HG03439 (cell line): ENCODE measurements at regions not wholly inside any gene's neighbourhood (a gene's known extent, or its start where the extent isn't known, plus 50 kb on each side); places are given as distances from the start of the nearest gene placed in this dataset.
"Not testable (repeated sequence)": the region's sequence is repeated elsewhere in the genome, so short reads cannot be mapped to it uniquely, and the experiment has no call there.

Experiments
- ATAC-seq: cut with Tn5 transposase; IDR thresholded peaks from one replicate; pipeline ENCODE4 v1.9.1; 2021; ENCODE audit warnings: mild to moderate bottlenecking, moderate library complexity; ENCODE audit not compliant: unreplicated experiment

DNA sequence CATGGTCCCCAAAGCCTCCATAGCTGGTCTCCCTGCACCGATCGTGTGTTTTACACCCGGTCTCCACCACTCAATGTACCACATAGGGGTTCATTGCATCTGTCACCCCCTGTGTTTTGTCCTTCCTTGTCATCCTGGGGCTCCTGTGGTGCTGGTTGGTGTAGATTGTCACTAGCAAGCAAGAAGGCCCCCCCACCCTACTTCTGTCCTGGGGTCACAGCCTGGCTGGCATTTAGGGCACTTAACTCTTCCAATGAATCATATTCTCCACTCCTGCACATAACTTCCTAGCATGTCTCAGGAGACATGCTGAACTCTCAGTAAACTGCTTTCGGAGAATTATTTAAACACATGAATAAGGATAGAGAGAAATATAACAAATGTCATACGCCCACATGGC, 161.4 kb downstream of the BCL2L11 start:
- not testable (repeated sequence) for ATAC-seq

DNA sequence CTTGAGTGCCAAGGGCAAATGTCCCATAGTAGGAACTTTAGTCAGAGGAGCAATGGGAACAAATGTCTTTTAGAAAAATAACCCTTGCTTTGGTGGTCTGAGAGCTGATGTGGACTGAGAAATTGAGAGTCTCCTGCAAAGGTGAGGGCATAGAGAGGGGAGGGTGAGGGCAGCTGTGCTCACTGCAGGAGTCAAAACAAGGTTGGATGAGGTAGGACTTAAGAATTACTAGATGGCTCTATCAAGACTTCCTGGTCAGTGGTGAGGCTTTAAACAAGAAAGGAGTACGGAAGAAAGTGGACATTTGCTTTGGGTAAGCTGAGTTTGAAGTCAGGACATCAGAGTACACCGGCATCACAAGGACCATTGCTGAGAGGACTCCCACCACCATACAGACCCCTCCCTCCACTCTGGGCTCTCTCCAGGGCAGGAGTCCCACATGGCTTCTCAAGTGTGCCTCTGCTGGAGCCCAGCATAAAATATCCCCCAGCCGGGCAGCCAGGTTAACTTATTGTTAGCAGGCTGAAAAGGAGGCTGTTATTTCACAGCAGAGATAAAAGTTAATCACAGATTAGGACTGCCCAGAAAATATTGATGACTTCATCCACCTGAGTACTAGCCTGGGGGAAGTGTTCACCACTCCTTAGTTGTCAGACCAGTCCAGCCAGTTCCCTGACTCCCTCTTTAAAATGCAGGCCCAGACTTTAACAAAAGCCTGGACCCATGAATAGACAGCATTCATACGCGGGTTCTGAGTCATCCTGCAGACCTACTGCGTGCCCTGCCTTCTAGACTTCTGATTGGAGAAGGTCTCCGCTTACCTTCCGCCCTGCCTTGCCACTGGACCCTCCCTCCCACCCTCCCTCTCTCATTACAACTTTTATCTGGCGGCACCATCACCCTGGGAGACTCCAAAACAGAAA, 167.2 kb downstream of the BCL2L11 start:
- ATAC-seq: not testable (repeated sequence)

DNA sequence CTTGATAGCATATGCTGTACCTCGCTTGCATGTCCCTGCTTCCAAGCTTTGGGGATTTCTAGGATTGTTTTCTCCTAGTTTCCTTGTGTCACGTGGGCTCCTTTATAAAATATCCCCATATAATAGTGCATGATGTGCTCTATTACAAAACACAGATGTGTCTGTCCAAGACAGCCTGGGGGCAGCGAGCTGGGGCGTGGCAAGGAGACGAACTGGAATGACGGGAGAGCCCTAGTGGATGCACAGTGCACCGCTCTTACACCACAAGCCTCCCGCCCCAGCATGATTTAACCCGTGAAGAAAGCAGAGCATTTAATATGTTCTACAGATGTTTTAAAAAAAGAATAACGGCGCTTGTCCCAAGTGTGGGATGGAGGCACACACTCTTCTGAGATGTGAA, 169.7 kb downstream of the BCL2L11 start:
- ATAC-seq: not testable (repeated sequence)

DNA sequence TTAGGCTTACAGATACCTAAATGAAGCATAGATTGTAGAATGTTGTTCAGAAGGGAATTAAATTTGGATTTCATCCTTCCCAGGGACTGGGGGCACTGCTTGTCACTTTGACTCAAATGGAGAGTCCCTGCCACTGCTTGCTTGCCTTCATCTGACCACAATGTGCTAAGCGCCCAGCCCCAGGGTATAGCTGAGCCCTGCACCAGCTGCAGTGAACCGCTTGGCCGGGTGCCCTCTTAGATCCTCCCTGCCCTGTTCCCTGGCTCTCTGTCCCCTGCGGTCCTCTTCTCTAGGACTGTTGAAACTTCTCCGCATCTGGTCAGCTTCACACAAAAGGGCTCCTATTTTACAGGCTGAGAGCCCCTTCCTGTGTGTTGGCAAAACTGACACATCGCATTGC, 170.9 kb downstream of the BCL2L11 start:
- not testable (repeated sequence) for ATAC-seq

DNA sequence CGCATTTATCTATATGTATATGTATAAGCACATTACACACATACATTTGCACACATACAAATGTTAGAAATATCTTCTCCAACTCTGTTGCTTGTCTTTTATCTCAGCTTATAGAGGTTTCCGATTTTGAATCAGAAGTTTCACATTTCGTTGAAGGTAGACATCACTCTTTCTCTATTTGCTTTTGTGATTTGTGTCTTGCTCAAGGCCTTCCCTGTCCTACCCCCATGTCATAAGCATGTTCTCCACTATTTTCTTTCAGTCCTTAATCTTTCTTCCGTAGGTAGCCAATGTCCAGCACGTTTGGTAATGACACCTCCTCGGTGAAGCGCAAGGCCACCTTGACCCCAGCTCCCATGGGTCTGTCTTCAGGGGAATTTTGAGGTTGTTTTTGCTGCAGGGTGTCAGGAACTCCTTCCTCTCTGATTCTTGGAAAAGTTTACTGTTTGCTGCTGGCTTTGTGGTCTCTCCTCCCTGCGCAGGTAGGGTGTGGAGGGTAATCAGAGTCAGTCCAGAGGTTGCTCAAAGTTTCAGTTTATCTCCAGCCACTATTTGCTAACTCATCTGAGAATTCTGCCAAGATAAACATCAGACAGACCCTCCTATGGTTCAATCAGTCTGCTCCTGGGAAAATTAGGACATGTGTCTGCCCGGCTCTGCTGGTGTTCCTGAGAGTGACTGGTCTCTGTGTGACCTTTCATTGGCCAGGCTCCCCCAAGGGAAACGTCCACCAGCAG, 171.7 kb downstream of the BCL2L11 start:
- not testable (repeated sequence) for ATAC-seq

DNA sequence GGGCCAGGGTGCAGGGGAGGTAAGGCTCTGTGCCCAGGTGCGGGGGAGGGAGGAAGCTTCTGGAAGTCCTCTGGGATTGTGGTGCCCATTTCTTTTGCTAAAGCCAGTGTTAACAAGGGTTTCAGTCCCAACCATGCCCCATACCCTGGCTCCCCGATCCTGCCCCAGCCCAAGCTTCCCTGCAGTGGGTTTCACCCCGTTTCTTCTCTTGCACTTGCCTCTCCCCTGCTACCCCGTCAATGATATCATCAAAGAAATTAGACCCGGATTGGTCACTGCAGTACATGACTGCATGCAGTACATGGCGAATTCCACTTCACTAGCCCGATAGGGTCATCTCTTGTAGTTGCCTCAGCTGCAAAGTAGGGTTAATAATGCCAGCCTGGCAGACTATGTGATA, 174.0 kb downstream of the BCL2L11 start:
- ATAC-seq: not testable (repeated sequence)

DNA sequence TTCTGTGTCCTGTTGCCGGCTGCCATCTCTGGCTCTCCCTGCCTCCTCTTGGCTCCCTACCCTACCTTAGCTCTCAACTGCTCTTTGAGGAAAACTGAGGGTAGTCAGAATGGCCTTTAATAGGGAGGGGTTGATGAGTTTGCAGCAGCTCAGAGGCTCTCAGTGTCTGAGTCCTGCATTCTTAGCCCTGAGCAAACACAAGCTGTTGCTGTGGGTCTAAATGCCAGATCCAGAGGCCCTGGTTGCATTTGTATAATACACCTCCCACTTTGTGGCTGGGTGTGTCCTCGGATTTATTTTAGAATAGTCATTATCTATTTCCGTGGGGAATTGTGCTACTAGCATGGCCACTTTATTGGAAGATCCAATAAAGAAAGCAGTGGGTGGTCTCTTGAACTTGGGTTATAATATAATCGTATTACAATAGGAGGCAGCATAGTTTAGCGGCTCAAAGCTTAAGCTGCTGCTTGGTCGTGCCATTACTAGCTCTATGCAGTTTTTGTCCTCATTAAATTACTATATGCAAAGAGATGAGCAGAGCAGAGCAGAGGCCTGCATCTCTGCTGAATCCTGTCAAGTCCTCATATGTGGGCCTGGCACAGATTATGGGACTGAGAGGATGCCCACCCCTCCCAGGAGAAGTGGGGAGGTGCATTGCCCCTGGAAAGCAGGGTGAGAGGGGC, 175.5 kb downstream of the BCL2L11 start:
- ATAC-seq: not testable (repeated sequence)

DNA sequence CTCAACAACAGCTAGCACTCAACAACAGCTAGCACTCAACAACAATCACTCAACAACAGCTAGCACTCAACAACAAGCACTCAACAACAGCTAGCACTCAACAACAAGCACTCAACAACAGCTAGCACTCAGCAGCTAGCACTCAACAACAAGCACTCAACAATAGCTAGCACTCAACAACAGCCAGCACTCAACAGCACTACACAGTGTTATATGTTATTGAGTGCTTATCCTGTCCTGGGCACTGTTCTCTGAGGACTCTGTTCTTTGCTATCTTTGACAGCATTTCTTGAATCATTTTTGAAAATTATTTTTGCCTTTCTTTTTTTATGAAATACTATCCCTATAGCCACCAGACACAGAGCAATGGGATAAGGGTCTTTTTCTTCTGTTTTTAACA, 176.4 kb downstream of the BCL2L11 start:
- ATAC-seq: not testable (repeated sequence)

DNA sequence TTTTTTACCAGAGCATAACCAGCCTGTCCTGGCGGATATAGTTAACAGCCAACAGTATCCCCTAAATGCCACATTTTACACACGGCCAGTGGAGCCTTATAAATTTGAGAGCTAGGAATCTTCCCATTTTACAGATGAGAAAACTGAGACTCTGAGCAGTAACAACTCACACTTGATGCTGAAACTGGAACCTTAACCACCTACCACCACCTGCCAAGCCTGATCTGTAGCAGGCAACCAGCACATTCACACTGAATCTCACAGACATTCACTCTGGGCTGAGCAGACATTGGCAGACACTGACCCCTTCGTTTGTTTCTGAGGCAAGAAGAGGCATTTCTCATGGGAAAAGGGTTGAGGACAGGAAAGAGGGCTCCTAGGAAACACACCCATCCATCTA, 178.2 kb downstream of the BCL2L11 start:
- ATAC-seq: not testable (repeated sequence)

DNA sequence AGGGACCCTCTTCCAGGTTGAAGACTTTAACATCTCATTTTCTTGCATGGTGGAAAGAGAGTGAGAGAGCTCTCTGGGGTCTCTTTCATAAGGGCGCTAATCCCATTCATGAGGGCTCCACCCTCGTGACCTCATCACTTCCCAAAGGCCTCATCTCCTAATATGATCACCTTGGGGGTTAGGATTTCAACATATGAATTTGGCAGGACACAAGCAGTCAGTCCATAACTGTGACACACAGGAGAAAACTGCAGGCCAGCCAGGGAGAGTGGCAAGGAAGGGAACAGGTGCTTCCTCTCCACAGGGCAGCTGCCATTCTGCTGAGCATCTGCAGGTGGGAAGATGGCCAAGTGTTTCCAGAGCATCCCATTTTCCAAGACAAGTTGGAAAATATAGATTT, 178.9 kb downstream of the BCL2L11 start:
- ATAC-seq: not testable (repeated sequence)

DNA sequence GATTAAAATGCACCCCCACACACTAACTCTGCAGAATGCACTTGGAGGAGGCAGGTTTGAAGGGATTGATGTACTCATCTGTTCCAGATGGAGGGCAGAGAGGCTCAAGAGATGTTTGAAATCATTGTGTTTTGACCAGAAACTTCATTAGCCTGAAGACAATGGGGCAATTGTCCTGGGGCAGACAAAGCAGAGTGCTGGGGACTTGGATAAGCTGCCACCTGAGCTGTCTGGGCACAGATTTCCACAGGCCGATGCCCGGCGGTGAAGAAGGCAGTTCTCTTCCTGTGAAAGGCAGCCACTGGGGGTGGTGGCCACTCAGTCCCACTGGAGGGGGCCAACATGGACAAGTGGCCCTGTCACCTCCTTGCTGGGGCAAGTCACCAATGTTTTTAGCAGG, 181.0 kb downstream of the BCL2L11 start:
- not testable (repeated sequence) for ATAC-seq

DNA sequence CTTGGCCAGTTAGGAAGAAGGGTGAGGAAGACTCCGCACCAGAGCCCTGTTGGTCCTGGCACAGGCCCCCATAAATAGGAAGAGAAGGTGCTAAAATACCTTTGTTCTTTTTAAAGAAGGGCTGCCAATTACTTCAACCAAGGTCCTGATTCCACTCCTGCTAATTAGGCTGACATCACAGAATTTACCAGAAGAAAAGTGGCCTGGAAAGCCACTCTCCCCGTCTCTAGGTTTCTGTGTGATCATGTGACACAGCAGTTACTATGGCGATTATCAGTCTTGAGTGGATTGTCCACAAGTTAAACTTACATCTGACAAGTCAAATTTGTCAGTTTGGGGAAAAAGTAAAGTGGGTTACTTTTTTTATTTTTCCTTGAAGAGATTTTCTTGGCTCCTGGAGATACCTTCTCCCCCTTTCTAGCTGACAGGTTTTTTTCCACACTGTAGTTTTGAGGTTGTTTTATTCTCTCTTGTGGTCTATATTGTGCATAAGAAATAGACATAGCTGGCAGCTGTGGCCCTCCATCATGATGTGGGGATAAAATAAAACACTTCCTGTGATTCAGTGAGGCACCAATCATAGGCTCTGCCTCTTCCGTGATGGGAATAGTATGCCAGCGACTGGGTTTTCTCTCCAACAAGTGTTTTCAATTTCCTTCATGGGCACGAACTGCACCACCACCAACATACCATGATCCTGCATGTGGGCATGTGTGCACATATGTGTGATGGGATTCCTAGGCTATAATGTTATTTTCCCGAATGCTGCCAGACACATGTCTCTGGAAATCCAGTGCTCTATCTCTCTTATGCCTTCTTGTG, 181.9 kb downstream of the BCL2L11 start:
- ATAC-seq: not testable (repeated sequence)

DNA sequence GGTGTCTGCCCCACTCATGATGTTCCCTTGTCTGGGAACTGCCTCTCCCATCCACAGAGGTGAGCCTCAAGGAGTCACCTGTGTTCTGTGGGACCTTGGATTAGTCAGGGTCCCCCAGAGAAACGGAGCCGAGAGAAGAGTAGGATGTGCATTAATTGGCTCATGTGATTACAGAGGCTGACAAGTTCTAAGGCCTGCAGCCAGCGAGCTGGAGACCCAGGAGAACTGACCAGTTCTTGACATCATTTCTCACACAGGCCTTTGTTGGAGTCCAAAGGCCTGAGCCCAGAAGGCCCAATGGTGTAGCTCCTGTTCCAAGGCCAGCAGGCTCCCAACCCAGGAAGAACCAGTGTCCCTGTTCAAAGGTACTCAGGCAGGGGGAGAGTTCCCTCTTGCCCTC, 186.6 kb downstream of the BCL2L11 start:
- not testable (repeated sequence) for ATAC-seq

DNA sequence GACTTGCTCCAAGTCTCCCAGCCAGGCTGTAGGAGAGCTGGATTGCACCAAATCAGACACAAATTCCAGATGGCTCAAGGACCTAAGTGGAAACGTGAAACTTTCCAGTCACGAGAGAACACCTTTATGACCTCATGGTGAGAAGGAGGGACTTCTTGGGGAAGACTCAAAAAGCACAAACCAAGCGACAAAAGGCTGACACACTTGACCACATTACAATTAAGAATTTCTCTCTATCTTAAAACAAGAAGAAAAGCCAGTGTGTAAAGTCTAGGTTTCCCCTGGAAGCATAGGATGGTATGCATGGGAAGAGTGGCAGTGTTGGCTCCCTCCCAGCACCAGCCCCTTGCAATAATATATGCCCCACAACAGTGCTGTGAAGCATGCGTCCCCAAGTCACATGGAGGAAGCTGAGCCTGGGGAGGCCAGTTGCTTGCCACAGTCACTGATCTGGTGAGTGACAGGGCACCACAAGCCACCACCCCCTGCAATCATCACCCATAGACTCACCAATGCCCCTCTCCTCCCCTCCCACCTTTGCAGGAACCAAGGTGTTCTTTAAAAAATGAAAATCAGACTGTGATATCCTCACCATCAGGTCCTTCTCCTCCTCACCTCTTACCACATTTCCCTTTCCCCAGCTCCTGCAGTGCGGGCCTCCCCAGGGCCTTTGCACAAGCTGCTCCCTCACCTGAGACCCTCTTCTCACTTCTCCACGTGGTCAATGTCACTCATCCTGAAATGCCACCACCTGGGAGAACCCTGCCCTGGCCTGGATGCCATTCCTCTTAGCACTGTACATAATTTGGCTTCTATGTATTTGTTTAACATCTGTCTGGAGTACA, 188.7 kb downstream of the BCL2L11 start:
- ATAC-seq: not testable (repeated sequence)

DNA sequence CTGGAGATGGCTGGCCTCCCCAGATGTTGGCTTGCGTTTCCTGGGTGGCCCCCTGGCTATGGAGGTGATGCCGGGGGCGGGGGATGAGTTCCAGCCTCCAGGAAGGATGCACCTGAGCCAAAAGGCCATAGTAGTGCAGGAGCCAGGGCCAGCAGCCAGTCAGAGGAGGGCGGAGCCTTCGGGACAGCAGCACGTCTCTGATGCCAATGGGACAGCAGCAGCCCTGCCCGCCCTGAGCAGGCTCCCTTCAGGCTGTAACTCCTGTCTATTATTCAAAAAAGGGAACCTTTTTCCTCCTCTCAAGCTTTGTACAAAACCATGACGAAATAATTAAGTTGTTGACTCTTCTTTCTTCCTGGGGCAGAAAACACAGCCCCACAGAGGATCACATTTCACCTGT, 189.7 kb downstream of the BCL2L11 start:
- not testable (repeated sequence) for ATAC-seq

DNA sequence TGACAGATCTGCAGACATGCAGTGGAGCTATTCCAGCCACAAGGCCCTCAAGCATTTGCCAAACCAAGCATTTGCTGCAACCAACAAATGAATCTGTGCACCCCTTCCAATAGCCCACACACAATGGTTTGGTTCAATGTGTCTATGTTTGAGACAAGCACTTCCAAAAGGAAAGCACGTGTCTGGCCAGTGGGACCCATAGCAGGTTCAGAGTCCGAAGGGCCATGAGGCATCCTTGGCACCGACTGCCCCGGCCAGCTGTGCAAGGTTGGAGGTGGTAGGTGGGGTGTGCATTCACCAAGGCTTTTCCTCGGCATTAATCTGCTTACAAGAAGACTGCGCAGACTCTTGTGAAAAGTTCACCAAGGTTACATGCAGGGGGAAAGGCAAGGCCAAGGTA, 190.9 kb downstream of the BCL2L11 start:
- not testable (repeated sequence) for ATAC-seq

DNA sequence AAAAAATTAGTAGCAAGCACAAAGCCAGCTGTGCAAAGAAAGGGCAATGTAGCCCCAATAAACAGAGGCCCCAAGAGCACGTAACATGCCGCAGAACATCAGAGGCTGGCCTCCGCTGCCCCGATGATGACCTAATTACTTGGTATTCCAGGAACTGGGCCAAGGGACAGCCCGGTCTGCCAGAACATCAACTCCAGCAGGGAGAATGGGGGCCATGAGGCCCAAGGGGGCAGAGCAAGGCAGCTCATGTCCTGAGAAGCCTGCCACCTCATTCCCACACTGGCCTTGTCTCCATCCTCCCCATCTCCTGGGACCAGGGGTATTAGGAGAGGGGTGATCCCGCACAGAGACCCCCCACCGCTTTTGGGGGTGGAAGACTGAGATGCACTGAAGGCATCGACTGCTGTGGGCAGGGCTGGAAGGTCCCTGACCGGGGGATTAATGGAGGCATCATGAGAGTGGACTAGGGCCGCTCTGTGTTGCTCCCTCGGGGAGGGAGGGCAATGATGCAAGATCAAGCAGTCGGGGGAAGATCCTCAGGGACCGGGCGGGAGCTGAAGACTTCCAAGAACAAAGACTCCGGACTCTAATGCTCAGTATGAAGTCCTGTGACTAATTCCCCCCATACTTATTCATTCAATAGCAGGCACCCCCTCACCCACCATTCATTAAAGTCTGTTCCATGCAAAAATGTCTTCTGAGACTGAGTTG, 192.3 kb downstream of the BCL2L11 start:
- not testable (repeated sequence) for ATAC-seq

DNA sequence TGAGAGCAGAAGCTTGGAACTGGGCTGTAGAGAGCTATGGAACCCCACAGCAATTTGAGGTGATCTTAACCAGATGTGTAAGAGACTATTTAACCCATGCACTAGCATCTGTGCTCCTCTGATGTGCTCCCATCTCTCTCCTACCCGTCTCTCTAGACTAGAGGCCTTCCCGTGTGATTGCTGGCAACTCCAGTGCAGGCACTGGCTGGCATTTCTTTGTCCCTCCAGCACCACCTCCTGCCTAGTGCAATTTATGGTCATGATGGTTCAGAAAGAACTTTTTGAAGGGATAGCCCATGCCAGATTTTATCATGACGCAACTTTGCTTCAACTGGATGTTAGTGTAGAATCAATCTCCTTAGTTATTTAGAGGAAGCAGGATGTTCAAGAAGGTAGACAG, 193.0 kb downstream of the BCL2L11 start:
- not testable (repeated sequence) for ATAC-seq
